NCI-H1417 (cell line): ENCODE measurements at regions not wholly inside any gene's neighbourhood (a gene's known extent, or its start where the extent isn't known, plus 50 kb on each side); places are given as distances from the start of the nearest gene placed in this dataset.
"Not testable (repeated sequence)": the region's sequence is repeated elsewhere in the genome, so short reads cannot be mapped to it uniquely, and the experiment has no call there.

ENCODE experiments used
- DNase-seq, 3 experiments: peaks; one replicate each; lab custom pipeline; 2025; lab: John Stamatoyannopoulos, UW

DNA sequence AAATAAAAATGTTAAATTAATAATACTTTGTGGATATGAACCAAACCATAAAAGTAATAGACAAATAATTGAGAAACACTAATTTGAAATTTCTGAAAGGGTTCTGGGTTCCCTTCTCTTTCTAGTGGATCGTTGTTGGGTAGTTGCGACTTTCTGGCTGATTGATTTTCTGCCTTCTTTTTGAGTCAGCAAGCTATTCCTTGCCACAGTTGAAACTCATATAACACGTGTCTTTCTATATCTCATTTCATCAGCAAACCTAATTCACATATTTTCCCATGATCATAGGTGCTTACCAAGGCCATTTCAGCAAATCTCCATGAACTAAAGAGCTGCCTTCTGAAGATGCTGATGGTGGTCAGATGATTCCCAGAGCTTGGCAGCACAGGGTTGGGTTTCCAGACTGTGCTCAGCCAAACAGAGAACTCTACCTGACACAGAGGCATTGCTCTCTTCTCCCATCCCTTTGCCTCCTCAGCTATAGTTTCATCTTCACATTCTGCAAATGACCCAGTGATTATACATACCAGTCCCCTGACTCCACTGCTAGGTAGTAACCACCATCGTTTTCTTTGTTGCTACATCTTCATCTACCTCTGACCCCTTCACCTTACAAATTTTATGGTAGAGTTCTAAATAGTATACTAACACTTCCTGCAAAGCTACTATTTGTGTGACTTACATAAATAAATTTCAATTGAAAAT, 383.9 kb upstream of the DPH6 start:
- no peak for DNase-seq

DNA sequence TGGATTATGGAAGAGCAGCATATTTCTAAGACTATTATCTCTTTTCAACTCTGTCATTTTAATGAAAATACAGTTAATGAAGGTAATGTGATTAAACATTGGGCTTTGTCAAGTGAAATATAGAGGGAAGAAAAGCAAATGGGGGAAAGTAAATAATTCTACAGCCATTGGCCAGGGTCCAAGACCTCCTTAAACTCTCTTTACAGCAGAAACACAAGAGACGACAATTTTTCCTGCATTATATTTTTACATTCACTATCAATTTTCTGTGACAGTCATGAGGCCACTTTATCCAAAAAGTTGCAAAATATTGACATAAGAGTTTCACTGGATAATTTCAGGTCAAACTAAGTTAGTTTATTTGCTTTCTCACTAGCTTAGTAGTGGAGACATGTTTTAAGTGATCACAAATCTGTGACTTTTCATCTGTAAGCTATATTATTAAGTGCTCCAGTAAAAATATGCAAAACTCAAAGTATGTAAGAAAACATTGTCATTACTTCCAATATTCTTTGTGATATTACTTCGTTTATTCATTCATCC, 385.9 kb upstream of the DPH6 start:
- DNase-seq, result peak in 1 of 3 experiments; percentile 42

DNA sequence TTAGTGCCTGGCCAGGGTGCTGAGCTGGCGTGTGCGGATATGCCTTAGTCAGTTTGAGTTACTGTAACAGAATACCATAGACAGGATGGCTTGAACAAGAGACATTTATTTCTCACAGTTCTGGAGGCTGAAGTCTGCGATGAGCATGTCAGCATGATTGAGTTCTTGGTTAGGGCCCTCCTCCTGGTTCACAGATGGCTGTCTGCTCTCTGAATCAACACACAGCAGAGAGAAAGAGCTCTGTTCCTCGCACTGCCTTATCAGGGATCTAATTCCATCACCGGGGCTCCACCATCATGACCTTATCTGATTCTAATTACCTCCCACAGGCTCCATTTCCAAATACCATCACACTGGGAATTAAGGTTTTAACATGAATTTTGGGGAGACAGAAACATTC, 386.6 kb upstream of the DPH6 start:
- DNase-seq, result no peak

DNA sequence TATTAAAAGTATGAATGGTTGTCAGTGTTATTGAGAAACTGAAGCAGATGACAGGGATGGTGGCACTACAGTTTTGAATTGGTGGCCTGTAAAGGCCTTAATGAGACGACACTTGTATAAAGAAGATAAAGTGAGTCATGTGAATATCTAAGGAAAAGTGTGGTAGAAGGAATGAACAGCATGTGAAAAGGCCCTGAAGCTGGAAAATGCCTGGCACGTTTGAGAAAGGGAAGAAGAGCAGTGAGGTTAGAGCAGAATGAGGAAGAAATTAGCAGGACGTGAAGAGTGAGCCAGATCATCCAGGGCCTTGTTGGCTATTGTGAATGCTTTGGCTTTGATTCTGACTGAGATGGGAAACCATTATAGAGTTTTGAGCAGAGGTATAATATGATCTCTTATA, 387.6 kb upstream of the DPH6 start:
- no peak for DNase-seq

DNA sequence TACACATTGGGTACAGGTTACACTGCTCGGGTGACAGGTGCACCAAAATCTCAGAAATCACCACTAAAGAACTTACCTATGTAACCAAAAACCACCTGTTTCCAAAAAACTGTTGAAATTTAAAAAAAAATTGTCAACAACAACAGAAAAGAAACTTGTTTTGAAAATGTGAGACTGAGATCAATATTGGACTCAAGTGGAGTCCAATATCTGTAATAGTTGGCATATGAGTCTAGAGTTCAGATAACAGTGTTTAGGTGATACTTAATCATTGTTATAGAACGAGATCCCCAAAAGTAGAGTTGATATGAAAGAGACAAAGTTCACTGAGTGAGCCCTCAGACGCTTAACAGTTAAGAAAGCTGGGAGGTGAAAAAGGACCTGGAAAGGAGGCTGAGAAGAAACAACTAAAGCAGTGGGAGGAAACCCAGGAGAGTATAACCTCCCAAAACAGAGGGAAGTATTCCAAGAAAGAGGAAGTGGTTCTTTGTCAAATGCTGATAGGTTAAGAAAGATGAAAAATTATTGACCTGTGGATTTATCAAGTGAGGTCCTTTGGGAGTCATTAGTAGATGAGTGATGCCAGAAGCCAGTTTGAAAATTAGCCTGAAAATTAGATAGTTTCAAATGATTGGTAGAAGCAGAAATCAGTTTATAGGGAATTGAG, 388.6 kb upstream of the DPH6 start:
- DNase-seq, result no peak

DNA sequence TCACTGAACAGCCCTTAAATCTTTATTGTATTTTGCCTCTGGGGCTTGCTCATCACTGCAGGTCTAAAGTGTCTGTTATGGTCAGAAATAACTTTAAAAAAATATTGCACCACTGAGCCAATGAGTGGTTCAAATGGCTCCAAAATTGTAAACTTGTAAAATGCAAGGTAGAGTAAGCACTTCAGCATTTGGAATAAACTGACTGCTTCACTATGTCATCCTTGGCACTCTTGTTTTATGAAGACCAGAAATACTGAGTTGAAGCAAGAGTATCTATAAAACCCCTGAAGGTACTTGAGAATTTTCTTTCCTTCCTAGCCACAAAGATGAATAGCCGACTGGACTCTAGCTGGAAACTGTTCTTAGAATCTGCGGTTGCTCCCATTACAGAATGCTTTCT, 390.3 kb upstream of the DPH6 start:
- DNase-seq, result peak in 2 of 3 experiments; percentile 6 to 13

DNA sequence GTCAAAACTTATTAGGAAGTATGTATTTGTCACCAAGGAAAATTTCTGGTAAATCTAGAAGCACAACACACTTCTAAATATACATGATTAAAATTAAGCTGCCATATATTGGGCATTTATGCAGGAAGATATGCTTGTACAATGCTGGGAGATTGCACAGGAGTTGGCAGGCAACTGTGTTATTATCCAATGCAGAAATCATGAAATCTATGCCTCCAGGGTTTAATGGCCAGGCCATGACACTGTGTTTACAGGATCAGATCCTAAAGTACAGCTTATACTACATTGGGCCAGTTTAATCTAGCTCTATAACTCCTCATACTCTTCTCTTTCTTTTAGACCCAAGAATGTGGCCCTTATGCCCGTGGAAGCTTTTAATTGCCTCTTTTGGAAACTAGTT, 391.4 kb upstream of the DPH6 start:
- DNase-seq, result no peak

DNA sequence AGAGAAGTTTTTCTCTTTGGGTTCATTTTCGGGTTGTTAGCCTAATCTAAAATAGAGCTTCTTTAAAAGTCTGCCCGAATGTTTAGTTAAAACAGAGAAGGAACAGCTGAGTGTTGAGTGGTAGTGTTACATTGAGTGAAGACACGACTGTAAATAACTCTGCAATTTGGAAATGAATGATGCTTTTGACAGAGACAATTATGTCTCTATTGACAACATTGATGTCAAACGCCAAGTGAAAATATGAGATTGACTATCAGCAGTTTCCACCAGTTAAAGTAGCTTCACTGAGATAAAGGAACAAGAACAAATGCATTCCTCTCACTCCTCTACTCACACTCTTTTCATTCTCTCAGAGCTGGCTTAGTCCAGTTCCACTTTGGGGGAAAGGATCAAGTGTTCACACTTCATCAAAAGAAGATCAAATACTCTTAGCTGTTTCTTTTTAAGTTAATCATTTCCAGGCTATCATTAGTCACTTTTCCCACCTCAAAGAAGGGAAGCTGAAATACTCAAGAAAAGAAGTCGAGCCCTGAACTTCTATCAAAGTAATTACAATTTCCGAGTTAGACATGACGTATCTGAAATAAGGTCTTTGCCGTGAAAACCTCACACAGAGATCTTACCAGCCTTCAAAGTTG, 399.1 kb upstream of the DPH6 start:
- DNase-seq, result no peak

DNA sequence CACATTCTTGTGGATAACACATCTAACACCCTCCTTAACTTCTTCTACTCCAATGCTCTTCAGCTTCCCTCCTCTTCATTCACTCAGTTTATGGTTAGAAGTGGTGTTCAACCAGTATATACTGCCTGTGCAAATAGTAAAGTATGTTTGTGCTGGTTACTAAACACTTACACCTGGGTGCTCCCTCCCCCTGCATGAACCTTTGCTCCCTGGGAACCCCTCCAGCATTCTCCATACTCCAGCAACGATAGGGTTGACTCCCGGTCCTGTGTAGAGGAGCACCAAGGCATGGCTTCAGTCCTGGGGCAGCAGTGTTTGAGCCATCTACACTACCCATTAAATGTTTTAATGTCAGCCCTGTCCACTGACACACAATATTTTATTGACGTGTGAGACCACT, 407.5 kb upstream of the DPH6 start:
- no peak for DNase-seq

DNA sequence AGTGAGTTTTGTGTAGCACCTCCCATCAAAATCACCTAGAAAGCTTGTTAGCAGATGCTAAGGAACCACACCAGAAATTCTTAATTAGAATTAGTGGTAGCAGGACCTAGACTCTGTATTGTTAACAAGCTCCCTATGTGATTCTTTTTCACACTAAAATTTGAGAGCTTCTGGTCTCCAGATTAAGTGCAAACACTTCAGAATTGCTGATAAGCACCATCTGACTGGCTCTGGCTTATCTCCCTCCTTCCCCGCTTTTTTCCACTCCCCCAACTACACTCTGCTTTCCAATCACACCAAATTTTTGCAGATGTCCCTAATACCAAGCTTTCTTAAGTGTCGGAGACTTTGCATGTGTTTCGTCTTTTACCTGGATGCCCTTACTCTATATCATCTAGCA, 410.1 kb upstream of the DPH6 start:
- DNase-seq, result no peak

DNA sequence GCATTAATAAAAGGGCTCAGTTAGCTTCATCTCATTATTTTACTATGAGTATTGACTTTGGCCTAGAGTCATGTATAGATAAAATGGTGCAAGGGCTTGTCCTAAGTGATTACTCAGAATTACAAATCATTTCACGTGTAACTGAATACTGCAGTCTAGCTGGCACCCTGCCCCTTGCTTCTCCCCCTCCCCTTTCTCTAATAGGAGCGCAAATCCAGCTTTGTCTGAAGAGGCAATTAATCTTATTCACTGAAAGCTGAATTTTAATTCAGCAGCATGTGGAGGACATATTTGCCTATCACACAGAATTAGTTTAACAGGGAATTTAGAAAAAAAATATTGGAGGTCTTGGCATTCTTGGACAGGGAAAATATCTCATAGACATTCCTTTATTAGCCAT, 412.1 kb upstream of the DPH6 start:
- peak; percentile 22 to 93 (median 66) for DNase-seq

DNA sequence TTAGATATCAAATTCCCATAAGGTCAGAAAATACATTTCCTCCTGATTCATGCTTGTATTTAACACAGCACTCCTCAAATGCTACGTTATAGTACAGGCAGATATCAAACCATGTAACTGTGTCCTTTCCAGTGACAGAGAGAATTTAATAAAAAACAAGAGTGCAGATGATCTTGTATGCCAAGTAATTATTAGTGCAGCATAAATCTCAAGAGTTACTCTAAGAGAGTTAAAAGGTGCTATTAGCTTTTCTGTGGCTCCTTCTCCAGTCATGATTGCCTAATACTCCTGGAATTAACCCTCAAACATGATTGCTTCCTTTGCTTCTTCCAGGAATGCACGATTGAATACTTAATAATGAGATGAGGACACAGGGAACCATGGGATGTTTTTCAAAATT, 413.0 kb upstream of the DPH6 start:
- DNase-seq, result peak in 1 of 3 experiments; percentile 37

DNA sequence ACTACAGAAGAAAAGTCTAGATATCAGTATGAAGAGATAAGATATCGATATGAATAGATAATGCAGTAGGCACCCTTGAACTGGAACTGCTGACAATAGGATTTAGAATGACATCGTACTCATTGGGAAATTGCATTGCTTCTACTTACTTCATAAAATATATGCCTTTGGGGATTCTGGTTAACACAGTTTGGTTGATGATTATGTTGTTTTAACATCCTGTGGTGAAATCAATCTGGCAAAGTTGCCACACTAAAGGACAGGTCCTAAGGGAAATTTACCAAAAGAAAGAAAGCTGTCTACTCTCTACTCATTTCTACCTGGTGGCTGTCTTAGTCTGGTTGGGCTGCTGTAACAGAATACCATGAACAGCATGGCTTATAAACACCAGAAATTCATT, 417.4 kb upstream of the DPH6 start:
- DNase-seq, result no peak

DNA sequence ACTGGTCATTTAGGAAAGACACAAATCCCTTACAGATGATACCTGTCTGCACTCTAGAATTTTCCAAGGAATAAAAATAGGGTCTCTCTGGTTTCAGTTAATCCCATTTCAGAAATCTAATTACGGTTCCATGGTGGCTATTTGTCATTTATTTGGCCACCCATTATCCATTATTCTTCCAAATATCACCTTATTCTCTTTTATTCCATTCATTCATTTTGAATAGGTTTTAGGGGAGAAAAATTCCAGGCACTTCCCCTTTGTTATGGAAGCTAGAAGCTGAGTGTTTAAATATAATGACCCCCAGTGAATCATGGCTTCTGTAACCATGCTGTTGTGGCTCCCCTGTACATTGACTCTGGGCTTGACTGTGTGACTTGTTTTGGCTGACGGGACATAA, 420.8 kb upstream of the DPH6 start:
- DNase-seq, result no peak

DNA sequence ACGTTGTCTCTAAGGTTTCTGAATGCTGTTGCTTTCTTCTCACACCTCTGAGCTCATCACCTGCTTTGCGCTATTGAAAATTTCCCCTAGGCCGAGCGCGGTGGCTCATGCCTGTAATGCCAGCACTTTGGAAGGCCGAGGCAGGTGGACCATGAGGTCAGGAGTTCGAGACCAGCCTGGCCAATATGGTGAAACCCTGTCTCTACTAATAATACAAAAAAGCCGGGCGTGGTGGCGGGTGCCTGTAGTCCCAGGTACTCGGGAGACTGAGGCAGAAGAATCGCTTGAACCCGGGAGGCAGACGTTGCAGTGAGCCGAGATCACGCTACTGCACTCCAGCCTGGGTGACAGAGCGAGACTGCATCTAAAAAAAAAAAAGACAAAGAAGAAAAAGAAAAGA, 422.0 kb upstream of the DPH6 start:
- DNase-seq, result not testable (repeated sequence)

DNA sequence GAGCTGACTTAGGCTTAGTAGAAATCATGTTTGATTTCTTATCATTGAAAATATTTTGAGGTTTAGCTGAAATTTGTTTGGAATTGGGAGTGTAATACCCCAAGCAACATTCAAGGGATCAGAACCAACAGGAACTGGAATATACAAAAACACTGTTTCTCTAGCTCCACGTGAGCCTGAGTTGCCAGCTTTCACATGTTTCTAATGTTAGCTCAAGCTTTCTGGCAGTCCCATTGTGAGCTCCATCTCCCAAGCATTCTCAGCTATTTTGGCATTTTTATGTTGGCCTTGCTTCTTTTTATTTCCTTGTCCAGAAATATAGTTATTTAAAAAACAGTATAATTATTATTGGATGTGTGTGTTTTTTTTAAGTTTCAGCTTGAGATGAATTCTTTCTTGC, 427.1 kb upstream of the DPH6 start:
- no peak for DNase-seq

DNA sequence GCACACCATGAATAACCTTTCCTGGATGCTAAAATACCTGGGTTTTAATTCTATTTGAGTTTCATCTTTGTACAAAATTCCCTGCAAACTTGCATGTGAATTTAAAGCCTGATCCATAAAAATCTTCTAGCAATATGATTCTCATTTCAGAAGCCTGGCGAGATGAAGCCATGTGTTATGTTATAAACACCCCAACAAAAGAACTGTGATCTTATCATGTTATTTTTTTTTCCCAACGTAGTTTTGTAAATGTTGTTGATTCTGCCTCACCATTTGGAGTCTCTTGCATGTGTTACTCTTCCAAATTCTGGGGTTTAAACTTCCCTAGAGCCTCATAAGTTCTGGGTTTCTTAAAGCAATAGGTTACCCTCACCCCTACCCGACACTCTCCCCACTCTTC, 428.1 kb upstream of the DPH6 start:
- DNase-seq, result no peak

DNA sequence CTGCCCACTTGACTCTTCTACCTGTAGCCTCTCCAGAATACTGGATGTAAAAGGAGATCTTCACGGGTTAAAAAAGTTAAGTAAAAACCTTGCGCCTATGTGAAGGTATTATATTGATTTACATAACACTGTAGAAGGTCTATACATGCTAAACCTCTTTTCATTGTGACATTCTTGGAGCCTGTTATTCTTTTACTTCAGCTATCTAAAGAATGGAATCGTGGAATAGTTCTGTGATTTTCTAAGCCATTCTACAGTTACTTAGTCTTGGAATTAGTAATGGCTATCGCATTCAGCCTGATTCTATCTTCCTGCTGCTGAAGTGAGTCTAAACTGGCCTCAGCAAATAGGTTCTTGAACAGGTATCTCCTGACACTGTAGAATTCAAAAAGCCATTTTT, 430.0 kb upstream of the DPH6 start:
- DNase-seq, result no peak

DNA sequence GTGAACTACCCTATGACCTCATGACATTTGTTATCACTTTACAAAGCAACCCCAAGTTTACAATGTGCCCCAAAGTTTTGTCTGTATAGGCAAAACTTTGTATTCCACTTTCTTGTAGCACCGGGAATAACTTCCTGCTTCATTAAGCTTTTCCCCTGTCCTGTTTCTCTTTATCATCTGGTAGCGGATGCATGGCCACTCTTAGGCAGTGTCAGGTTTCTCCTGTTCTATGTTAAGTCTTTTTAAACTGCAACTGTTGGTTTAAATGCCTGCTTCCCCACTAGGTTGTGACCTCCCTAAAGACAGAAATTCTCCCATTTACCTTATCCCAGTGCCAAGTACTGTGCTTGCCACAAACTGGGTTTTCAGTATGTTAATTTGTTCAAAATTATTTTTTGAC, 433.6 kb upstream of the DPH6 start:
- no peak for DNase-seq

DNA sequence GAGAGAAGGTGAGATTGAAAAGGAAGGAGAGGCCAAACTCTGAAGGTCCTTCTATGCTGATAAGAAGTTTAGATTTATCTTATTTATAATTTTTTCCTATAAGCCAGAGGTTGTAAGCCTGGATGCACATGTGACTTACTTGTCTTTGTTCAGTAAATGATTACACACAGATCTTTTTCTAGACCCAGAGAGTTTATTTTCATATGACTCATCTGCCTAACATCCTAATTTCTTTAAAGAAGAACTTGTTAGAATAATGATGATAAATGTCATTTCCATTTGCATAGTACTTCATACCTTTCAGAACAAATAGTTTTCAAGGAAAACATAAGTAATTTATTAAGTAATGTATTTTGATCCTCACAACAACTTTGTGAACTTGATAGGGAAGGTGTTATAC, 434.8 kb upstream of the DPH6 start:
- DNase-seq, result no peak

DNA sequence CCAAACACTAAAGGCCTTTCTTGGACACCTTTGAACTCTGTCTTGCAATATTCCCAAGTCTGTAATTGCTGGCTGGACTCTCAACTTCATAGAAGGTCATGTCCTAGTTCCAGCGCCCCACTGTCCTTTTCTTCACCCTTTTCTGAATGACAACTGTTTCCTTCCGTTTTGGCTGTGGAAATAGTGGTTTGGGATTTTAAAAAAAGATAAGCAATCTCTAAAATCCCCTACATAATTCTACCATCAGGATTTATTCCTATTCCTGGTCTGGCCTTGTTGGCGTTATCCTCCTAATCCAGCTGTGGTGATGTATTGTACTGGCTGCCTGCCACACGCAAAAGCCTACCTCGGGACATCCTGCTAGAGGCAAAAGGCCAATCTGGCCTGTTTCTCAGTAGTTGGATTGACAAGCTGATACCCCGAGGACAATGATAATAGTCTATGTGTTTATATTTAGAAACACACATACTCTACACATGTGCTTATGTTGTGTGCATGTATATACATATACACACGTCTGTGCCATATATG, 440.3 kb upstream of the DPH6 start:
- DNase-seq, result no peak

DNA sequence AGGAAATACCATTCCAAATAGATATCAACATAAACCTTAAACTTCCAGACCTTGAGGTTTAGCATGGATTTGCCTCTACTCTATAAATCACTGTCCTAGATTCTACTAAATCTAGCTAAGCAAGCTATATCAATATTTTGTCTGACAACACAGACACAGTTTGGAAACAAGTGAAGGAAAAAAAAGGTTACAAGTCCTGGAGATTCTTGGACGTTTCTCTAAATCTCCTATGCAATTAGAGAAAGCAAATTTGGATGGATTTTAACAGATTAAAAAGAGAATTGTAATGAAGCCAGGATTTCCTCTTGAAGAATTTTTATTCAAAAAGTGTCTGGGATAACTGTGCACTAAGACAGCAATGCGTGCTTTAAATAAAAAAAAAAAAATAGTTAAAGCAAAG, 441.1 kb upstream of the DPH6 start:
- DNase-seq, result no peak

DNA sequence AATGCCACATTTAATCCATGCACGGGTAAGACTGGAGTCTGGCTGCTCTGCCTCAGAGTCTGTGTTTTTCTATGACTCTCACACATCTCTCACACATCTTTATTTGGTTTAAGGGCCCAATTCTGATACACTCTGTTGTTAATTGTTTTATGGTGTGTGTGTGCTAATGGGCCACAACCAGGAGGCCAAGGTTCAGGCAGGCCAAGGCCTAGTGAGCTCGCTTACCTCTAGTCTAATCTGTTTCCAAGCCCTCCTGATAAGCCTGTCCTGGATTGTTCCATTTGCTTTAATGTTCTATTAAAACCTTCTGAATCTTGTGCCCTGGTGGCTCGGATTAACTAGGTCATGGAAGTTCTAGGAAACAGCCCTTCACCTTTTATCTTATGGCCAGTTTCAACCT, 445.4 kb upstream of the DPH6 start:
- DNase-seq, result no peak
